GM13976 (cell line): ENCODE measurements at regions not wholly inside any gene's neighbourhood (a gene's known extent, or its start where the extent isn't known, plus 50 kb on each side); places are given as distances from the start of the nearest gene placed in this dataset.

Experiments used
- DNase-seq: peaks from one replicate; pipeline ENCODE4 v3.0.0; 2012; ENCODE audit warnings: low spot score
- in situ Hi-C: fragments of 300-500 bp; cut with MboI; formaldehyde crosslinking; loops from one replicate; pipeline ENCODE4 v1.12.0; 2022; ENCODE audit warnings: low sequenced_read_pairs, mixed read lengths, inconsistent platforms; ENCODE audit not compliant: unreplicated experiment
- TF ChIP-seq, protein P1 (sequence below): IDR thresholded peaks from 2 replicates; pipeline ENCODE4 v1.5.1; 2012; ENCODE audit warnings: borderline replicate concordance, mild to moderate bottlenecking; ENCODE audit not compliant: insufficient read depth; ENCODE audit errors: extremely low read depth, missing control alignments, control extremely low read depth

DNA sequence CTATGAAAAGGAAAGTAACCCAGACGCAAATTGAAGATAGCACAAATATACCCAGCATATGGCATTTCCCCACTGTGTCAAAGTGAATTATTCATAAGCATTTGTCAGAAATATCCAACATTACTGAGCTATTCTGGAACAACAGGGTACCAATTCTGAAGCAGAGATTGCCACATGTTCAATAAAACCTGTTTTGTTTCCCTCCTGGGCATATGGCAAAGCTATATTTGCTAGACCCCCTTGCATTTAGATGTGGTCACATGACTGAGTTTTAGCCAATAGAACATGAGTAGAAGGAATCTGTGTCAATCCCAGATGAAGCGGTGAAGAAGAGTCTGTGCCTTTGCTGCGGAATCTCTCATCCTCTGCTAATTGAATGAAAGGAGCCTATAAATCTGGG, 296.4 kb upstream of the DLGAP1 start:
- in situ Hi-C loops, result no loop called here
- TF ChIP-seq, protein P1, sequence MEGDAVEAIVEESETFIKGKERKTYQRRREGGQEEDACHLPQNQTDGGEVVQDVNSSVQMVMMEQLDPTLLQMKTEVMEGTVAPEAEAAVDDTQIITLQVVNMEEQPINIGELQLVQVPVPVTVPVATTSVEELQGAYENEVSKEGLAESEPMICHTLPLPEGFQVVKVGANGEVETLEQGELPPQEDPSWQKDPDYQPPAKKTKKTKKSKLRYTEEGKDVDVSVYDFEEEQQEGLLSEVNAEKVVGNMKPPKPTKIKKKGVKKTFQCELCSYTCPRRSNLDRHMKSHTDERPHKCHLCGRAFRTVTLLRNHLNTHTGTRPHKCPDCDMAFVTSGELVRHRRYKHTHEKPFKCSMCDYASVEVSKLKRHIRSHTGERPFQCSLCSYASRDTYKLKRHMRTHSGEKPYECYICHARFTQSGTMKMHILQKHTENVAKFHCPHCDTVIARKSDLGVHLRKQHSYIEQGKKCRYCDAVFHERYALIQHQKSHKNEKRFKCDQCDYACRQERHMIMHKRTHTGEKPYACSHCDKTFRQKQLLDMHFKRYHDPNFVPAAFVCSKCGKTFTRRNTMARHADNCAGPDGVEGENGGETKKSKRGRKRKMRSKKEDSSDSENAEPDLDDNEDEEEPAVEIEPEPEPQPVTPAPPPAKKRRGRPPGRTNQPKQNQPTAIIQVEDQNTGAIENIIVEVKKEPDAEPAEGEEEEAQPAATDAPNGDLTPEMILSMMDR, result no peak
- no peak for DNase-seq

DNA sequence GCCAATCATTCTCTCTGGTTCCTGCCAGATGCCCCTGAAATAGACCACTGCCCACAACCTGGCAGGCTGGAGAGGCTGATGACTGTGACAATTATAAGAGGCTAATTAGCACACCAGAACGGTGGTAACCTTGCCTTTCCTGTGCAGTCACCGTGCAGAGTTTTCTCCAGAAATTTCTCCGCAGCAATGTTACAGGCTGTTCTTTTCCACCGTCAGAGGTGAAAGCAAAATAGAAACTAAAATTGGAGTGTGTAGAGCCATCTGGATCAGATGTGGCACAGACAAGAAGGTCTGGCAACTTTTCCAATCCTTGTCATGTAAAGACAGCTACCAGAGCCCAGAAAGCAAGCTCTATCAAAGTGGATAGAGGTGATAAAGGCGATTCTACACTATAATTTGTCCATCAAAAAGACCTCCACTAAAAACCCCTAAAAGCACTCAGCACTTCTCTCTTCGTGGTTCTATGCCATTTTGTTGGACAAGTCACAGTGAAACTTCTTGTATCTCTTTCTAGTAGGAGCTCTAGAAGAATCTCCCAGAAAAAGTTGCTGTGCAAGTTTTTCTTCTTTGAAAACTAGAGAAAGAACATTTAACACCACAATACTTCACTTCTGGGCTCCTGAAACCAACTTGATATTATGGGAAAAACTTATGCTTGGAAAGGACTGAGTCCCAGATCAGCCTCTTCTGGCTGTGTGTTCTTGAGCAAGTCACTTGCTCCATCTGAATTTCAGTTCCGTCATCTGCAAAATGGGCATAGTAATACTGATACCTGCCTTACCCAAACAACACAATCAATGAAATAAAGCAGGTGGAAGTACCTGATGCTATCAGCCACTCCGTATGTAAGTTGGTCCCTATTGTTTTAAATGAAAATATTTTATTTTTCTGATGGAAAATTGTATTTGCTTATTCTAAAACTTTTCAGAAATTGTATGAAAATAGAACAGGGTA, 295.6 kb upstream of the DLGAP1 start:
- in situ Hi-C loops, result no loop called here

DNA sequence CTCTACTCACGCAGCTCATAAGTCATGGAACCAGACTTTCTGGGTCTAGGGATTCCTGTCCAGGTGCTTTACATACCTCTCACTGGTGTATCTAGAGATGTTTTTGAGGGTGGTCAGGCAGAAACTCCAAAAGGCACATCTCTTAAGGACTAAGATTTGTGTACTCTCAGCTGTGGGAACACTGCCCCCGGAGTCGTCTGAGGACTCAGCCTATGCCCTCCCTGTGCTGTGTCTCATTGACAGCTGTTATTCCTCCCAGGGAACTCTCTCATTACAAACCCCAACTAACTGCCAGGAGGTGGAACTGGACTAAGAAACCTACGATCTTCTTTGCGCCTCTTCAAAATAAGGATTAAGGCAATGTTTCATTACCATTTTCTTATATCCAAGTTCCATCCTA, 293.9 kb upstream of the DLGAP1 start:
- TF ChIP-seq, protein P1, result no peak
- no peak for DNase-seq
- in situ Hi-C loops, result no loop called here

More for the DNA sequence above, 295.6 kb upstream of the DLGAP1 start:
- TF ChIP-seq, protein P1, result no peak
- DNase-seq, result no peak

- in situ Hi-C loops, result no loop called here
- TF ChIP-seq, protein P1, result no peak
- DNase-seq, result no peak
Observed at GRCh38 chr18:4734903-4735302, 279.8 kb upstream of the DLGAP1 start.

GRCh38 chr18:4734021-4734420, 278.9 kb upstream of the DLGAP1 start:
- TF ChIP-seq, protein P1, result no peak
- in situ Hi-C loops, result no loop called here
- no peak for DNase-seq

GRCh38 chr18:4721545-4721944, 266.4 kb upstream of the DLGAP1 start:
- no peak for DNase-seq
- TF ChIP-seq, protein P1, result no peak
- in situ Hi-C loops, result no loop called here
